ENCODE measurements at regions not wholly inside any gene's neighbourhood (a gene's known extent, or its start where the extent isn't known, plus 50 kb on each side); places are given as distances from the start of the nearest gene placed in this dataset.

GRCh38 chr19:31610018-31610417 lies 260.8 kb upstream of the TSHZ3 start:
- no peak for DNase-seq

DNA sequence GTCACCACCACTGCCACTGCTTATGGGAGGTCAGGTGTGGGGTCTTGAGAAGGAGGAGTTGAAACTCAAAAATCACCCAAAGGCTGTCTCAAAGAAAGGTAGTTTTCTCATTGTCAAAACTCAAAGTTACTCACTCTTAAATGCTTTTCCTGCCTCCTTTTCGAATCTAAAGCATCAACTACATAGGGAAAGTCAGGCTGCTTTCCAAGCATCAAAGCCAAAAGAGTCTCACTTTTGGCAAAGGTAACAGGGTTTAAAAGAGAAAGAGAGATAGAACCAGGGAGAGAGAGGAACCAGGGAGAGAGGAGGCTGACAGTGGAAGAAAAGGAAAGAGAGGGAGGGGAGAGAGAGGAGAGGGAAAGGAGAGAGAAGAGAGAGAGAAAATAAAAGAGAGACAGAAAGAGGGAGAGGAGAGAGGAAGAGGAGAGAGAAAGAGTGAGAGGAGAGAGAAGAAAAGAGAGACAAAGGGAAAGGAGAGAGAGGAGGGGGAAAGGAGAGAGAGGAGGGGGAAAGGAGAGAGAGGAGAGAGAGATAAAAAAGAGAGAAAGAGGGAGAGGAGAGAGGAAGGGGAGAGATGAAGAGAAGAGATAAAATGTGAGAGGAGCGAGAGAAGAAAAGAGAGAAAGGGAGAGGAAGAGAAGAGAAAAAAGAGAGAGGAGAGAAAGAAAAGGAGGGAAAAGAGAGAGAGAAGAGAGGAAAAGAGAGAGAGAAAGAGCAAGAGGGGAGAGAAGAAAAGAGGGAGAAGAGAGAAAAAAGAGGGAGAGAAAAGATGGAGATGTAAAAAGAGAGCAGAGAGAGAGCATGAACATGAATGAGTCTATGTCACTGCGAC lies 262.0 kb upstream of the TSHZ3 start:
- no peak for DNase-seq

DNA sequence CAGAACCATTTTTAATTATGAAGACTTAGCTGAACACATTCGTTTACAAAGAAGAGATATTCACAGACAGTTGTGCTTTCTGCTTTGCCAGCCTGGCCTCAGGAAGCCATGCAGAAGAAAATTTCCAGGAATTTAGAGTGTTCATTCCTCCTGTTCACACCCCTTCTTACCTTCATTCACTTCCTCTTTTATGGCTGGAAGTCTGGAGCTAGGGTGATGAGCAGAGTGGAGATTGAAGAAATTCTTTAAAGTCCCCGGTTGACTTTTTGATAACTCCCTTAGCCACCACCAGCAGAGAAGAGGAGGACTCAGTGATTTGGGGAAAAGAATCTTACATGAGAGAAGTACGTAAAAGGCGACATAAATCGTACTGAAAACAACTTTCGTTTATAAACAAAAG lies 263.6 kb upstream of the TSHZ3 start:
- no peak for DNase-seq

GRCh38 chr19:31613683-31614219 lies 264.5 kb upstream of the TSHZ3 start:
- DNase-seq, result no peak

- no peak for DNase-seq
These were observed 266.8 kb upstream of the TSHZ3 start for GRCh38 chr19:31616031-31616430.

GRCh38 chr19:31617010-31617585 lies 267.9 kb upstream of the TSHZ3 start:
- DNase-seq, result no peak

GRCh38 chr19:31625056-31625455 lies 275.8 kb upstream of the TSHZ3 start:
- DNase-seq, result no peak

DNA sequence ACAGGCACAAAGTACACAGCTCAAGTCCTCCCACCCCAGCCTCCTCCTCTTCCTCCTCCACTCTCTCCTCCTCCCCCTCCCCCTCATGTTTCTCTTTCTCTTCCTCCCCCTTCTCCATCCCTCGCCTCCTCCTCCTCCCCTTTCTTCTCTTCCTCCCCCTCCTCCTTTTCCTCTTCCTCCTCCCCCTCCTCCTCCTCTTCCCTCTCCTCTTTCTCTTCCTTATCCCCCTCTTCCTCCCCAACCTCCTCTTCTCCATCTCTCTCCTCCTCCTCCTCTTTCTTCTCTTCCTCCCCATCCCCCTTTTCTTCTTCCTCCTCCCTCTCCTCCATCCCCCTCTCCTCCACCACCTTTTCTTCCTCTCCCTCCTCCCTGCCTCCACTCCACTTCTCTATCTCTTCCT lies 276.3 kb upstream of the TSHZ3 start:
- no peak for DNase-seq

DNA sequence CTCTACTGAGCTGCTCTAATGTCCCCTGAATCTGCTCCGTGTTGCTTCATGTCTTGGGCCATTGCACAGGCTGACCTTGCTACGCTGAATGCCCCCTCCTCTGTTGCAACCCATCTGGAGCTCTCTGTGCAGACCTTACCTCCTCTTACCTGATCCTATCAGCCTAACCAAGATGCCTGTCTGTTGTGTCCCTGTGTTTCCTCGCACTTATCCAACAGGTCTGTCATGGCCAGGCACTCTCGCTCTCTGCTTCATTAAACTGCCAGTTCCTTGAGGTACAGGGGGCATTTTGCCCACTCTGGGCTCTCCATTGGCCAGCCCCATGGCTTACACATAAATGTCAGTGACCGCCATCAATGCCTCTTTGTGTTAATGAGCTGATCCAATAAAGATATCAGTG lies 277.7 kb upstream of the TSHZ3 start:
- DNase-seq, result no peak

DNA sequence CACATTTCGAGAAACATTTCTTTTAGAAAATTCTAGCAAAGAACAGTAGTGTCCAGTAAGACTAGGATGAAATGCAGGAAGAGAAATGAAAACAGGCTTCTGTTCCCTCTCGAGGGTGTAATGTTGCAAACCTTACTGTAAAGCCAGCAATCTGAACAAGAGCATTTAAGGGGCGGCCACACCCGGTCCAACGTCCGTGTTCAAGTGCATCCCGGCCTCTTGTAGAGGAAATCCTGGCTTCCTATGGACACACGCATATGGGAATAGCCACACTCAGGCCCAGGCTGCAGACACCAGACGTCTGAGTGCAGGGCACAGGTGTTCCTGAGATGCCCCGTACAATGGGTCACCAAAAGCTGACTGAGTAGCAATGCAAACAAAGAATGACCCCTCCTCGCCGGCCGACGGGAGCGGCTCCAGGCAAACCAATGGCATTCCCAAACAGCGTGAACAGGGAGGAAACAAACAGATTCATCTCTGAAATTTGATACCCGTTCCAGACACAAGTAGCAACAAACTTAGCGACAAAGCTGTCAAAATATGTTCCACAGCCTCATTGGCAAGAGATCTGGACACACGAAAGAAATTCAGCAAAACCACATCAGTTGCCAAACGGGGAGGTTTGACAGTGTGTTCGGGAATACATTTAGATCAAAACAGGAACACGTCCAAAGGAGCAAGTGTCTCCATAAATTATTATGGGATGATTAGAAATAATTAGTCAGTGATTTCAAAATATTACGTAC lies 278.6 kb upstream of the TSHZ3 start:
- no peak for DNase-seq

GRCh38 chr19:31629579-31630363 lies 280.5 kb upstream of the TSHZ3 start:
- no peak for DNase-seq

DNA sequence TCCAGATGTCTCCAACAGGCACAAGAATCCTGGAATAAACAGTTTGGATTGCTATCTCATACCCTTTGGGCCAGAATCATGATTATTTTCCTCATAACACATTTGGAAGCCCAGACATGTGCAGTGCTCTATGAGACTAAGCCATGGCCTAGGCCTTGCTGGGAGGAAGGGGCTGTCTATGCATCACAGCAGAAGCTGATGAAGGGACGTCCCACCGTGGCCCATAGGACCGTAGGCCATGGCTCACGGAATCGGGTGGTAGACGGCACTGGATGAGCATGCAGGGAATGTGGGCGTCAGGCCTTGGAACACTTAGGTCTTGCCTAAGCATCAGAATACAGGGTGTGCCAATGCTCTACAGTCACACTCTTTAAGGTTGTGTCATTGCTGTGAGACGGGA lies 283.8 kb upstream of the TSHZ3 start:
- DNase-seq, result no peak

- DNase-seq, result no peak
These were observed 290.1 kb upstream of the TSHZ3 start for GRCh38 chr19:31639306-31639705.

DNA sequence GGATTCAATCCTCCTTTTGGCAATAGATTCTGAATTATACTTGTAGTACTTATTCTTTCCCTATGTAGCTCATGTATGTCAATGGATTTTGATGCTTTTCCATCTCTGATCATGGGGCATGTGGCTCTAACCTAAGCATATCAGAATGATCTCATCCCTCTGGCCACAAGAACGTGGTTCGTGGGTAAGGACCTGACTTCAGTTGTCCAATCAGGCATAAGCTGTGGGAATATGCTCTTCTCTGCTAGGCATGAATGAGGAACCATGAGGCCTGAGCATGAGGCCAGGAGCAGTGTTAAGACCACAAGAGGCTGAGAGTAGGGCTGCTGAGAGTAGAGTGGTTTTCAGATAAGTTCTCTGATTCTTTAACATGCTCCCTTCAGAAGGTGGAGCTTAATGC lies 292.4 kb upstream of the TSHZ3 start:
- DNase-seq, result no peak

- DNase-seq, result no peak
These were observed 299.1 kb upstream of the TSHZ3 start for GRCh38 chr19:31648347-31648746.

- no peak for DNase-seq
These were observed 307.3 kb upstream of the TSHZ3 start for GRCh38 chr19:31656507-31656906.

- no peak for DNase-seq
These were observed 310.0 kb upstream of the TSHZ3 start for GRCh38 chr19:31658993-31659896.

DNA sequence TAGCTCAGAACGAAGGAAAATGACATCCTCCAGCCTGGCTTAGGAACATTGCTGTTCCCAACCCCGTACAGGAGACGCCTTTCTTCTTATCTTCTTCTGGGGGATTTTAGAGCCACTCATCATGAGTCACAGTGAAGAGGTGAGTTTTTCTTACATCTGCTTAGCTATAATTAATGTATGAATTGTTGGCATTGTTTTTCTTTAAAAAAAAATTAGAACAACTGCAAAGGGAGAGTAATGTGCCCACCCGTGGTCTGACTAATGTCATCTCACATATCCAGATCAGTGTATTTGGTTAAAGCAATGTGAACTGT lies 310.6 kb upstream of the TSHZ3 start:
- DNase-seq, result no peak

DNA sequence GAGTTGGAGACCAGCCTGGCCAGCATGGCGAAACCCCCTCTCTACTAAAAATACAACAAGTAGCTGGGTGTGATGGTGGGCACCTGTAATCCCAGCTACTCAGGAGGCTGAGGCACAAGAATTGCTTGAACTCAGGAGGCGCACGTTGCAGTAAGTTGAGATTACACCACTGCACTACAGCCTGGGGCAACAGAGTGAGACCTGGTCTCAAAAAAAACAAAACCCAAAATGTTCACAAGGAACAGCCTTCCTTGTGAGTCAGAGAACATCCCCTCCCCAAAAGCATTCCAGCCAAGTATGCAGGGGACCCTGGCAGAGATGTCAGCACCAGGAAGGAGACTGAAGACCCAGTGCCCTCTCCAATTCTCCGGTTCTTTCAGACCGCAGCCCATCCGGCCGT lies 314.9 kb upstream of the TSHZ3 start:
- no peak for DNase-seq

DNA sequence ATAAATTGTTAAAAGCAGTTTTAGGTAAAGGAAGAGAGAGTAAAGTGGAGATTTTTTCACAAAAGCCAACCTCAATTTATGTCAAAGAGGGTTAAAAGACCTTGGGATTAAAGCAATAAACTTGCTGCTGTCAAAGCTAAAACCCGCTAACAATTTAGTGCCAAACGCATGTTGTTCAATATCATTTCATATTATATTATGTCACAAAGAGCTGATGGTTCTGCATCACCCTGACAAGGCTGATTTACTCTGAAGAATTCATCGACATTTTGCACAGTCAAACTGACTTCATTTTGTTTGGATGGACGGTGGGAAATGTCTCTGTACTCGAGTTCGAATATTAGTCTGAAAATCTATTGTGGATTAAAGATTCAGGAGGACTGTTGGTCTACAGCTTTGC lies 315.8 kb upstream of the TSHZ3 start:
- DNase-seq, result no peak

- DNase-seq, result no peak
These were observed 316.9 kb upstream of the TSHZ3 start for GRCh38 chr19:31666126-31666525.

DNA sequence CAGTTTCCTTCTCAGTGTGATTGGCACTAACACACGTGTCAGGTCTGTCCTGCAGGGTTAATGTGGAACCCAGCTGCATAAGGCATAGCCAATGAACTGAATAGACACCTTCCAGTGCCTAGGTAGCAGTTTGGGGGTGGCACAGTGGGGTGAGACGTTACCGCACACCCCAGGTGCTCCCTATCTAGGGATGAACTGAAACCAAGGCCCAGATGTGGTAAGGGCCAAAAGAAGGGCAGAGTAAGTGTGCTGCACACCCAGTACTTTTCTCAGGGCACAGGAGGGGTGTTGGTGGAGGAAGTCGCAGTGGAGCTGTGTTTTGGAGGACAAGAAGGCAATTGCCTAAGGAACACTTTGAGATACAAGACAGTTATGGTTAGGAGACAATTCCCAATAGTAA lies 317.9 kb upstream of the TSHZ3 start:
- DNase-seq, result no peak

Data from hematopoietic multipotent progenitor cell treated with erythropoietin and hydrocortisone succinate and interleukin-3 and kit ligand, for 8 days (in vitro differentiated cells).